ENCODE measurements at regions not wholly inside any gene's neighbourhood (a gene's known extent, or its start where the extent isn't known, plus 50 kb on each side); places are given as distances from the start of the nearest gene placed in this dataset.

DNA sequence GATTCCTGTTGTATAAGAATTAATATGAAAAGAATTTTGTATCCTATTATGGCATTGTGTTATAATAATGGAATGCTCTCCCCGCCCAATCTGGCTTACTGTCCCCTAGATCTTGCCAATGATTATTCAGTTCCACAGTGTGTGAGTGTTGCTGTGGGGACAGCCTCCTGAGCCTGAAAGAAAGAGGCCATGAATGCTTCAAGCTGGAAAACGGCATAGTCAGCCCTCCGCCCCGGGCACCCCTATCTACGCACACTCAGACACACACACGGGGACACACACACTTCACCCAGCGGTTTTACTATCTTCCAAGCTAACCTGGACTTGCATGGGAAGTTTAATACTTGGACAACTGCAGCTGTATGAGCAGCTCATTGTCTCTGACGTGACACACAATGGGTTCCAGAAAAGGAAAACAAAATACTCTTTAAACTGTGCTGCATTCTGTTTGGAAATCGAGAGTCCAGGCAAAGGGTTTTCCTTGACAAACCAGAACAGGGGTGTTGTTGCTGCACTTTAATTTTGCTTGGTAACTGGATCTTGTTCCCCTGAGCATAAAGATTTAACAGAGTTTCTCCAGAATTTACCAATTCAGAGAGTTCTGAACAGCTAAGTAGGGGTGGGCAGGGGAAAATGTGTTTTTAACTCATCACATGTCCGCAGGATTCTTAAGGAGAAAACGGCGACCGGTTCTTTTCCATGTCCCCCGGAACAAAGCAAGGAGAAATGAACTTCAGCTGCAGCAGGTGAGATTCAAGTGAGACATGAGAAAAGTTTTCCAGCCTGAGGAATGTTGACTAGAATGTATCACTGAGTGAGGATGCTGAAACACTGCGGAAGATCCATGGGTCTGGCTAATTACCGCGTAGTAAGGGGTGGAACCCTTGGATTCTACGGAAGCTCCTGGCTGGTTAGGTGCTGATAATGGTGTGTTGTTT lies 472.9 kb downstream of the FOXO1 start:
- H3K27ac ChIP-seq, result no peak overlapping the region
- TF ChIP-seq, protein P1, sequence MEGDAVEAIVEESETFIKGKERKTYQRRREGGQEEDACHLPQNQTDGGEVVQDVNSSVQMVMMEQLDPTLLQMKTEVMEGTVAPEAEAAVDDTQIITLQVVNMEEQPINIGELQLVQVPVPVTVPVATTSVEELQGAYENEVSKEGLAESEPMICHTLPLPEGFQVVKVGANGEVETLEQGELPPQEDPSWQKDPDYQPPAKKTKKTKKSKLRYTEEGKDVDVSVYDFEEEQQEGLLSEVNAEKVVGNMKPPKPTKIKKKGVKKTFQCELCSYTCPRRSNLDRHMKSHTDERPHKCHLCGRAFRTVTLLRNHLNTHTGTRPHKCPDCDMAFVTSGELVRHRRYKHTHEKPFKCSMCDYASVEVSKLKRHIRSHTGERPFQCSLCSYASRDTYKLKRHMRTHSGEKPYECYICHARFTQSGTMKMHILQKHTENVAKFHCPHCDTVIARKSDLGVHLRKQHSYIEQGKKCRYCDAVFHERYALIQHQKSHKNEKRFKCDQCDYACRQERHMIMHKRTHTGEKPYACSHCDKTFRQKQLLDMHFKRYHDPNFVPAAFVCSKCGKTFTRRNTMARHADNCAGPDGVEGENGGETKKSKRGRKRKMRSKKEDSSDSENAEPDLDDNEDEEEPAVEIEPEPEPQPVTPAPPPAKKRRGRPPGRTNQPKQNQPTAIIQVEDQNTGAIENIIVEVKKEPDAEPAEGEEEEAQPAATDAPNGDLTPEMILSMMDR (conservative IDR thresholded peaks at IDR 0.05), result no peak
- TF ChIP-seq ZFX (IDR thresholded peaks at IDR 0.05), result no peak

DNA sequence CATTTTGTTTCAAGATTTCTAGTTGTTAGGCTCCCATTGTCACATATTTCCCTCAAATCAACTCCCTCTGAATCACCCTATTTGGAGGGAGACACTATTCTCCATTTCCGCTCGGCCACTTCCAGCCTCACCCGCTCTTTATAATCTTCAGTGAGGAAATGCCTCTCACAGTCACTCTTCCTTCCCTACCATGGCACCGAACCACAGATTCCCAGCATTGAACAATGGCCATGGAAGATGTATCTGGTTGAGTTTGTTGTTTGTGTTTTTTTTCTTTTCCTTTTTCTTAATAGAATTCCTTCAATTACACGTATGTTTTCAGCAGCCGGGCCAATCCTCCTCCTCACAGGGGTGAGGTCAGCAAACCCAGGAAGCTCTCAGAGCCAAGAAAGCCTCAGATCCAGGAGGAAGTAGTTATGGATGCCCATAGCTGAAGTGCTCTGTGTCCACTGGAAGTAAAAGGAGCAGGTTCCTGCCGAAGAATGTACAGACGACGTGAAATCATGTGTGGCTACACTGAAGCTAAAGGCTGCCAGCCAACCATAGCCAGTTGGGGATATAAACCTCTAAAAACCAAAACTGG lies 472.1 kb downstream of the FOXO1 start:
- TF ChIP-seq, protein P1 (conservative IDR thresholded peaks at IDR 0.05), result no peak
- TF ChIP-seq ZFX (IDR thresholded peaks at IDR 0.05), result no peak
- no peak overlapping the region for H3K27ac ChIP-seq

DNA sequence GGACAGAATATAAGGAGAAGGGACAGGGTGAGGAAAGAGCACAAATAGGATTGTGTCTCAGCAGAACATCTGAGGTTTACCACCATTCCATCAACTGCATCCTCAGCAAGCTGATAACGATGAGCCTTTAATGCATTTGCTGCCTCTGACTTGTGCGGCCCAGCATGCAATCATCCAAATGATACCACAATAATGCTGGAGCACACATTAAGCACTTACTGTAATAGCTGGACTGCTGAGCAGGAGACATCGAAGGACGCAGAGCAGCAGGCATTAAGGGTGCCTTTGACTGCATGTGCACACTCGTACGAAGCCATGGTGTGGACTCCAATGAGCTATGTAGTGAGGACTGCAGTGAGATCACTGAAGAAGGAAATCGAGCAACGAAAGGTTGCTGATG lies 469.4 kb downstream of the FOXO1 start:
- no peak for TF ChIP-seq ZFX (IDR thresholded peaks at IDR 0.05)
- TF ChIP-seq, protein P1 (conservative IDR thresholded peaks at IDR 0.05), result no peak
- H3K27ac ChIP-seq, result no peak overlapping the region

DNA sequence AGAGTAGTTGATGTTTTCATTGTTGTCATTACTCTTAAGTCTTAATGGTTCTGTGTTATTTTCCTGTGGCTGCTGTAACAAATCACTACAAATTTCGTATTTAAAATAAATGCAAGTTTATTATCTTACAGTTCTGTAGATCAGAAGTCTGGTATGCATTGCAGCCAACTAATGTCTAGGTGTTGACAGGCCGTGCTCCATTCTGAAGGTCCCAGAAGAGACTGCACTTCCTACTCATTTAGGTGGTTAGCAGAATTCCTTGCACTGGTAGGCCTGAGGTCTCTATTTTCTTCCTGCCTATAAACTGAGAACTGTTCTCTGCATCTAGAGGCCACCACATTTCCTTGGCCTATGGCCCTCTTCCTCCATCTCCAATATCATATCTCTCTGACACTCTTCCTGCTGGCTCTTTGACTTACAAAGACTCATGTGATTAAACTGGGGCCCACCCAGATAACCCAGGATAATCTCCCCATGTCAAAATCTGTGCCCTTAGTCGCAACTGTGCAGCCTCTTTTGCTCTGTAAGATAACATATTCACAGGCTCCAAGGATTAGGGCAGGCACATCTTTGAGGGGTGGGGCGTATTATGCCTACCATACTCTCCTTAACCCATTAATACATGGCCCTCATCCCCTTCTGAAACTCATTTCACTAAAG lies 468.4 kb downstream of the FOXO1 start:
- H3K27ac ChIP-seq, result no peak overlapping the region
- no peak for TF ChIP-seq ZFX (IDR thresholded peaks at IDR 0.05)
- TF ChIP-seq, protein P1 (conservative IDR thresholded peaks at IDR 0.05), result no peak

DNA sequence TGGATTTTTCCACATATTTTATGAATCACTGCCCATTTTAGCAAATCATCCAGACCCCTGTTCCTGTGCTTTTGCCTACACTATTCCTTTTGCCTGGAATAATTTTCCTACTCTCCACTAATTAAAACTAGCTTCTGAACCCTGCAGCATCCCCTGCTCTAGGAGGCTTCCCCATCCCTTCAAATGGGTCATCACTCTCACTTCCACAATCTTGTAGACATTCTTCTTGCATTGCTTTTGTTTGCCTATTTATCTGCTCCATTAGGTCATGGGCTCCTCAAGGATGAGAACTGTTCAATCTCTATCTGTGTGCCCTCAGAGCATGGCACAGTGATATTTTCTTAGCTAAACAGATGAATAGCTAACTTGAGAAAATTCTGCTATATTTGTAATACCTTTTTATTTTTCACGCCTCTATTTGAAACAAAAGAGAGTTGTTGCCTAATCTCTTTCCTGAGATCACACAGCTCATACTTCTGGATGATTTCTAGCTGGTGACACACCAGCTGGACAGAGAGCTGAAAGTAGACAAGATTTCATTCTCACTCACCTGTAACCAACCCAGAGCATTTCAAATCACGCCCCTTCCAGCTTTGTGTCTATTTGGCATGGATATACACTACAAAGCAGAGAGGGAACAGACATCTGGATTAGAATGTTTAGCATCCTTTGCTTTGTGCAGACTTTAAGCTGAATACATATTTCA lies 466.0 kb downstream of the FOXO1 start:
- H3K27ac ChIP-seq, result no peak overlapping the region
- TF ChIP-seq ZFX (IDR thresholded peaks at IDR 0.05), result no peak
- TF ChIP-seq, protein P1 (conservative IDR thresholded peaks at IDR 0.05), result no peak

DNA sequence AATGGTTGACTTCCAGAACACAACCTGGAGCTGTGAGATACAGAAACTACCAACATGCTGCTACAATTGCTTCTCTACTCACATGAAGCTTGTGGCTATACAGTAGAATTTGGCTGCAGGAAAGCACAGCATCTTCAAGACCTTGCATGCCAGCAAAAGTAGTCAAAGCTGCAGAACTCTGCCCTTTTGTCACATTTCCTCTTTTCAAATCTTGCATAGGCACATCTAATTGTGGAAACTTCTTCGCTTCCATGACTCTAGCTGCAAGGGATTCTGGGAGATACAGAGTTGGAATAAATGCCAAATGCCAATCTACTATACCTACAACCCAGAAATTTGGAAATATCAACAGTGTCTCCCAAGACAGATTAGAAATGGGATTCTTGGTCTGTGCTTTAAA lies 462.2 kb downstream of the FOXO1 start:
- no peak for TF ChIP-seq ZFX (IDR thresholded peaks at IDR 0.05)
- TF ChIP-seq, protein P1 (conservative IDR thresholded peaks at IDR 0.05), result no peak

More for the DNA sequence above, 462.2 kb downstream of the FOXO1 start:
- no peak overlapping the region for H3K27ac ChIP-seq

Measured in C4-2B (cell line).